H9 (cell line): ENCODE measurements at regions not wholly inside any gene's neighbourhood (a gene's known extent, or its start where the extent isn't known, plus 50 kb on each side); places are given as distances from the start of the nearest gene placed in this dataset.

Experiments used
- DNase-seq: peaks from one replicate; pipeline ENCODE4 v3.0.0-alpha.2; 2017
- H2AFZ ChIP-seq: one replicate; pipeline ENCODE4 v1.6.1; 2013; ENCODE audit warnings: mild to moderate bottlenecking, low read length, control low read depth, moderate library complexity
- H2AK5ac ChIP-seq: 2 replicates; pipeline ENCODE4 v1.6.1; 2013; ENCODE audit warnings: low read length, control low read depth, mixed read lengths; ENCODE audit not compliant: insufficient read length
- H2BK120ac ChIP-seq: one replicate; pipeline ENCODE4 v1.6.1; 2013; ENCODE audit warnings: low read depth, mild to moderate bottlenecking, low read length, control low read depth, inconsistent platforms; ENCODE audit not compliant: poor library complexity, severe bottlenecking
- H2BK12ac ChIP-seq: 2 replicates; pipeline ENCODE4 v1.6.1; 2013; ENCODE audit warnings: low read length, control low read depth, mixed read lengths, low read depth; ENCODE audit not compliant: insufficient read length
- H2BK15ac ChIP-seq: 2 replicates; pipeline ENCODE4 v1.6.1; 2013; ENCODE audit warnings: low read depth, low read length, control low read depth
- H2BK20ac ChIP-seq: one replicate; pipeline ENCODE4 v1.6.1; 2013; ENCODE audit warnings: low read depth, mild to moderate bottlenecking, low read length, control low read depth, inconsistent platforms; ENCODE audit not compliant: poor library complexity, severe bottlenecking
- H2BK5ac ChIP-seq: 2 replicates; pipeline ENCODE4 v1.6.1; 2013; ENCODE audit warnings: low read length, control low read depth, mixed read lengths; ENCODE audit not compliant: insufficient read length
- H3K14ac ChIP-seq: 2 replicates; pipeline ENCODE4 v1.6.1; 2013; ENCODE audit warnings: low read length, control low read depth; ENCODE audit not compliant: insufficient read depth
- H3K18ac ChIP-seq: 2 replicates; pipeline ENCODE4 v1.6.1; 2013; ENCODE audit warnings: low read depth, mild to moderate bottlenecking, mixed read lengths, low read length, control low read depth; ENCODE audit not compliant: insufficient read length
- H3K23ac ChIP-seq: 2 replicates; pipeline ENCODE4 v1.6.1; 2013; ENCODE audit warnings: low read length, control low read depth, mixed read lengths, low read depth; ENCODE audit not compliant: insufficient read length
- H3K23me2 ChIP-seq: 2 replicates; pipeline ENCODE4 v1.6.1; 2013; ENCODE audit warnings: low read depth, mild to moderate bottlenecking, mixed read lengths, low read length, control low read depth; ENCODE audit not compliant: insufficient read length, poor library complexity, severe bottlenecking
- H3K27ac ChIP-seq: 2 replicates; pipeline ENCODE4 v1.5.1; 2013; ENCODE audit warnings: low read length, control low read depth, mixed read lengths, low read depth; ENCODE audit not compliant: insufficient read length
- H3K27me3 ChIP-seq: 2 replicates; pipeline ENCODE4 v1.6.1; 2013; ENCODE audit warnings: low read length, control low read depth, inconsistent platforms; ENCODE audit not compliant: insufficient read depth
- H3K4ac ChIP-seq: 2 replicates; pipeline ENCODE4 v1.6.1; 2013; ENCODE audit warnings: low read depth, mild to moderate bottlenecking, control low read depth, inconsistent platforms, low read length, moderate library complexity
- H3K4me1 ChIP-seq: 2 replicates; pipeline ENCODE4 v1.6.1; 2013; ENCODE audit warnings: low read length, control low read depth, inconsistent platforms; ENCODE audit not compliant: insufficient read depth
- H3K4me2 ChIP-seq: 2 replicates; pipeline ENCODE4 v1.6.1; 2013; ENCODE audit warnings: low read length, control low read depth, mixed read lengths; ENCODE audit not compliant: insufficient read length, insufficient read depth
- H3K56ac ChIP-seq: 2 replicates; pipeline ENCODE4 v1.6.1; 2013; ENCODE audit warnings: low read depth, mild to moderate bottlenecking, mixed read lengths, low read length, control low read depth; ENCODE audit not compliant: insufficient read length
- H3K79me1 ChIP-seq: 2 replicates; pipeline ENCODE4 v1.6.1; 2013; ENCODE audit warnings: low read depth, mild to moderate bottlenecking, moderate library complexity, low read length, control low read depth, inconsistent platforms; ENCODE audit not compliant: insufficient read depth, poor library complexity, severe bottlenecking
- H3K79me2 ChIP-seq: 2 replicates; pipeline ENCODE4 v1.6.1; 2013; ENCODE audit warnings: low read length, control low read depth, inconsistent platforms; ENCODE audit not compliant: insufficient read depth
- H3K9ac ChIP-seq: 2 replicates; pipeline ENCODE4 v1.6.1; 2013; ENCODE audit warnings: low read length, control low read depth, mixed read lengths; ENCODE audit not compliant: insufficient read length; ENCODE audit errors: extremely low read depth
- H3K9me3 ChIP-seq: one replicate; pipeline ENCODE4 v1.6.1; 2013; ENCODE audit warnings: low read depth, low read length, inconsistent platforms; ENCODE audit not compliant: control insufficient read depth
- H3T11ph ChIP-seq: one replicate; pipeline ENCODE4 v1.6.1; 2013; ENCODE audit warnings: mild to moderate bottlenecking, low read length, control low read depth, inconsistent platforms
- H4K20me1 ChIP-seq: one replicate; pipeline ENCODE4 v1.6.1; 2013; ENCODE audit not compliant: control insufficient read depth, insufficient read length, insufficient read depth
- H4K5ac ChIP-seq: 2 replicates; pipeline ENCODE4 v1.6.1; 2013; ENCODE audit warnings: low read depth, mild to moderate bottlenecking, mixed read lengths, low read length, control low read depth; ENCODE audit not compliant: insufficient read length
- H4K8ac ChIP-seq: replicated peaks from 2 replicates; pipeline ENCODE4 v1.6.1; 2013; ENCODE audit warnings: low read length, control low read depth, mixed read lengths, low read depth; ENCODE audit not compliant: insufficient read length
- H4K91ac ChIP-seq: 2 replicates; pipeline ENCODE4 v1.6.1; 2013; ENCODE audit warnings: low read depth, mild to moderate bottlenecking, moderate library complexity, mixed read lengths, low read length, control low read depth; ENCODE audit not compliant: insufficient read length
- H3K27ac Mint-ChIP-seq, 3 experiments: 2 replicates in 2 of 3; 3 replicates in 1 of 3; pipeline ENCODE4 v1.8.0; 2020 to 2021; ENCODE audit warnings: mixed read lengths in 3 of 3, mild to moderate bottlenecking in 1 of 3, moderate library complexity in 1 of 3
- H3K27me3 Mint-ChIP-seq: 2 replicates; pipeline ENCODE4 v1.8.0; 2021; ENCODE audit warnings: low read depth, mild to moderate bottlenecking, moderate library complexity, mixed read lengths
- H3K36me3 Mint-ChIP-seq, 3 experiments: 2 replicates in 2 of 3; 3 replicates in 1 of 3; pipeline ENCODE4 v1.8.0; 2020 to 2021; ENCODE audit warnings: low read depth in 3 of 3, mixed read lengths in 3 of 3; ENCODE audit not compliant: insufficient read depth in 1 of 3
- H3K4me1 Mint-ChIP-seq, 2 experiments: 2 replicates each; pipeline ENCODE4 v1.8.0; 2020; ENCODE audit warnings: mixed read lengths in 2 of 2
- H3K4me3 Mint-ChIP-seq, 2 experiments: 2 replicates in 1 of 2; 3 replicates in 1 of 2; pipeline ENCODE4 v1.8.0; 2020 to 2021; ENCODE audit warnings: mild to moderate bottlenecking in 2 of 2, mixed read lengths in 2 of 2, moderate library complexity in 1 of 2
- H3K9me3 Mint-ChIP-seq, 2 experiments: 2 replicates in 1 of 2; 3 replicates in 1 of 2; pipeline ENCODE4 v1.8.0; 2020; ENCODE audit warnings: mild to moderate bottlenecking in 2 of 2, mixed read lengths in 2 of 2, moderate library complexity in 1 of 2
- WGBS: extraction: QIAGEN DNeasy Blood & Tissue Kit; methylation state at CpG from one replicate; pipeline ENCODE4 v1.1.7; 2013; ENCODE audit warnings: missing lambda C conversion rate, low lambda C conversion rate, mixed read lengths; ENCODE audit not compliant: insufficient read length; ENCODE audit errors: extremely low coverage; 5-methylcytosine and 5-hydroxymethylcytosine counted together
- TF ChIP-seq, protein P1 (sequence below): fragments of 200-600 bp; sonication (generic); conservative IDR thresholded peaks from 3 replicates; pipeline ENCODE4 v1.8.0; 2021; ENCODE audit warnings: antibody characterized with exemption, mild to moderate bottlenecking

GRCh38 chr6:169363590-169363989 lies 109.9 kb upstream of the THBS2 start:
- Histone ChIP-seq H4K8ac (no peak overlapping the region), H2BK12ac (no peak overlapping the region), H3K14ac (no peak overlapping the region), H4K91ac (no peak overlapping the region), H4K5ac (no peak overlapping the region), H3T11ph (no peak overlapping the region), H3K56ac (no peak overlapping the region), H3K79me2 (no peaks in the 10 kb centered on the region), H3K23ac (no peak overlapping the region), H3K9me3 (no peaks in the 10 kb centered on the region), H2BK20ac (no peak overlapping the region), H3K18ac (no peak overlapping the region), H2AFZ (no peak overlapping the region), H3K79me1 (no peaks in the 10 kb centered on the region), H3K27me3 (no peaks in the 10 kb centered on the region), H2AK5ac (no peak overlapping the region), H3K9ac (no peak overlapping the region), H3K27ac (no peak overlapping the region), H2BK5ac (no peak overlapping the region), H3K4me2 (no peak overlapping the region), H2BK15ac (no peak overlapping the region), H4K20me1 (no peaks in the 10 kb centered on the region), H3K4me1 (no peaks in the 10 kb centered on the region), H3K4ac (no peak overlapping the region), H2BK120ac (no peak overlapping the region), H3K23me2 (no peaks in the 10 kb centered on the region)
- H3K9me3 Mint-ChIP-seq: peaks cover 7 to 8% of the 10 kb centered on the region in 2 experiments; a peak in 2 of 5 replicates
- no peak overlapping the region for H3K4me3 Mint-ChIP-seq
- no peak for DNase-seq
- H3K27ac Mint-ChIP-seq: no peak overlapping the region; a peak in 1 of 7 replicates
- no CpG with 5 or more reads among the region's 9 CpGs for WGBS
- peaks cover 0 to 6% (median 3%) of the 10 kb centered on the region in 3 experiments; a peak in 2 of 7 replicates for H3K36me3 Mint-ChIP-seq
- peaks cover 2% of the 10 kb centered on the region for H3K27me3 Mint-ChIP-seq
- TF ChIP-seq, protein P1, sequence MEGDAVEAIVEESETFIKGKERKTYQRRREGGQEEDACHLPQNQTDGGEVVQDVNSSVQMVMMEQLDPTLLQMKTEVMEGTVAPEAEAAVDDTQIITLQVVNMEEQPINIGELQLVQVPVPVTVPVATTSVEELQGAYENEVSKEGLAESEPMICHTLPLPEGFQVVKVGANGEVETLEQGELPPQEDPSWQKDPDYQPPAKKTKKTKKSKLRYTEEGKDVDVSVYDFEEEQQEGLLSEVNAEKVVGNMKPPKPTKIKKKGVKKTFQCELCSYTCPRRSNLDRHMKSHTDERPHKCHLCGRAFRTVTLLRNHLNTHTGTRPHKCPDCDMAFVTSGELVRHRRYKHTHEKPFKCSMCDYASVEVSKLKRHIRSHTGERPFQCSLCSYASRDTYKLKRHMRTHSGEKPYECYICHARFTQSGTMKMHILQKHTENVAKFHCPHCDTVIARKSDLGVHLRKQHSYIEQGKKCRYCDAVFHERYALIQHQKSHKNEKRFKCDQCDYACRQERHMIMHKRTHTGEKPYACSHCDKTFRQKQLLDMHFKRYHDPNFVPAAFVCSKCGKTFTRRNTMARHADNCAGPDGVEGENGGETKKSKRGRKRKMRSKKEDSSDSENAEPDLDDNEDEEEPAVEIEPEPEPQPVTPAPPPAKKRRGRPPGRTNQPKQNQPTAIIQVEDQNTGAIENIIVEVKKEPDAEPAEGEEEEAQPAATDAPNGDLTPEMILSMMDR: no peak
- H3K4me1 Mint-ChIP-seq: no peaks in the 10 kb centered on the region; a peak in 1 of 4 replicates
